Endodermal cell (in vitro differentiated cells): ENCODE measurements at regions not wholly inside any gene's neighbourhood (a gene's known extent, or its start where the extent isn't known, plus 50 kb on each side); places are given as distances from the start of the nearest gene placed in this dataset.

Source experiments
- DNase-seq: peaks from one replicate; pipeline ENCODE4 v3.0.0-alpha.2; 2017
- H3K27ac ChIP-seq: 2 replicates; pipeline ENCODE4 v1.5.1; 2013; ENCODE audit warnings: mild to moderate bottlenecking, low read depth, low read length, moderate library complexity
- H3K27me3 ChIP-seq: 2 replicates; pipeline ENCODE4 v1.6.1; 2013; ENCODE audit warnings: mild to moderate bottlenecking, low read length, moderate library complexity; ENCODE audit not compliant: insufficient read depth, control insufficient read depth, poor library complexity, severe bottlenecking
- H3K36me3 ChIP-seq: 2 replicates; pipeline ENCODE4 v1.7.0; 2013; ENCODE audit warnings: mild to moderate bottlenecking, low read length, moderate library complexity; ENCODE audit not compliant: control insufficient read depth, insufficient read depth
- H3K4me1 ChIP-seq: one replicate; pipeline ENCODE4 v1.7.0; 2013; ENCODE audit warnings: low read length; ENCODE audit not compliant: control insufficient read depth, insufficient read depth
- H3K4me3 ChIP-seq: 2 replicates; pipeline ENCODE4 v1.5.1; 2013; ENCODE audit warnings: mild to moderate bottlenecking, low read length, moderate library complexity
- H3K9ac ChIP-seq: 2 replicates; pipeline ENCODE4 v1.6.1; 2013; ENCODE audit warnings: mild to moderate bottlenecking, low read length, moderate library complexity; ENCODE audit not compliant: poor library complexity, severe bottlenecking; ENCODE audit errors: extremely low read depth
- H3K9me3 ChIP-seq: 2 replicates; pipeline ENCODE4 v1.6.1; 2013; ENCODE audit warnings: mild to moderate bottlenecking, low read length, moderate library complexity; ENCODE audit not compliant: control insufficient read depth
- H3K27ac Mint-ChIP-seq: 2 replicates; pipeline ENCODE4 v1.8.0; 2020; ENCODE audit warnings: mixed read lengths
- H3K27me3 Mint-ChIP-seq: 2 replicates; pipeline ENCODE4 v1.8.0; 2021; ENCODE audit warnings: mild to moderate bottlenecking, mixed read lengths; ENCODE audit not compliant: insufficient read depth
- H3K36me3 Mint-ChIP-seq: 2 replicates; pipeline ENCODE4 v1.8.0; 2020; ENCODE audit warnings: low read depth, mixed read lengths
- H3K4me1 Mint-ChIP-seq: 2 replicates; pipeline ENCODE4 v1.8.0; 2020; ENCODE audit warnings: mixed read lengths
- H3K4me3 Mint-ChIP-seq: 2 replicates; pipeline ENCODE4 v1.8.0; 2020; ENCODE audit warnings: mild to moderate bottlenecking, moderate library complexity, mixed read lengths
- H3K9me3 Mint-ChIP-seq: 2 replicates; pipeline ENCODE4 v1.8.0; 2020; ENCODE audit warnings: mild to moderate bottlenecking, mixed read lengths
- WGBS, 2 experiments: methylation state at CpG; one replicate each; pipeline versions ENCODE4 v1.1.5 to v1.1.7; 2013; ENCODE audit warnings: missing lambda C conversion rate in 2 of 2, mixed read lengths in 1 of 2; ENCODE audit not compliant: insufficient coverage in 1 of 2, insufficient read length in 1 of 2; 5-methylcytosine and 5-hydroxymethylcytosine counted together
- TF ChIP-seq, protein P1 (sequence below): fragments of 200-600 bp; sonication (generic); conservative IDR thresholded peaks from 2 replicates; pipeline ENCODE4 v1.5.0; 2021; ENCODE audit warnings: antibody characterized with exemption, mild to moderate bottlenecking

DNA sequence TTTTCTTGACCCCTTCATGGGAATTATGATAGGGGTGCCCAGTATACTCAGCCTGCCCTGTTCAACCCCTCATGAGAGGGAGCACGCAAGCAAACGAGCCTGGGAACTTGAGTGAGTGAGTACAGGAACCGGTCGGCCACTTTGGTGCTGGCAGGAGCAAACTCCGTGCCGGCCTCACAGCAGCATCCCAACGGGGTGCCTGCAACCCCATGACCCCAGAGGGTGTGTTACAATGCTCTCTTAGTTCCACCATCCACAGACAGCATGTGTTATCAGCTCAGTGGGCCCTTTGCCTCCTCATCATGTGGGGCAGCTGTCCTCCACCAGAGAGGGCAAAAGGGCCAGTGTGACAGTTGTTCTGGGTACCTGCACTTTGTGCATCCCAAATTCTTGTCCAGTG lies 289.8 kb downstream of the FRK start:
- no peak overlapping the region for H3K4me3 Mint-ChIP-seq
- no peaks in the 10 kb centered on the region for H3K36me3 ChIP-seq
- no peaks in the 10 kb centered on the region for H3K27me3 Mint-ChIP-seq
- no peaks in the 10 kb centered on the region for H3K9me3 Mint-ChIP-seq
- WGBS, 2 experiments: 79 to 95% methylated on average over 5 to 7 of the region's 7 CpGs
- DNase-seq: peak; percentile 51
- no peaks in the 10 kb centered on the region for H3K36me3 Mint-ChIP-seq
- no peak overlapping the region for H3K27ac ChIP-seq
- no peak overlapping the region for H3K9ac ChIP-seq
- H3K27ac Mint-ChIP-seq: no peak overlapping the region
- no peaks in the 10 kb centered on the region for H3K4me1 Mint-ChIP-seq
- H3K27me3 ChIP-seq: no peaks in the 10 kb centered on the region
- TF ChIP-seq, protein P1, sequence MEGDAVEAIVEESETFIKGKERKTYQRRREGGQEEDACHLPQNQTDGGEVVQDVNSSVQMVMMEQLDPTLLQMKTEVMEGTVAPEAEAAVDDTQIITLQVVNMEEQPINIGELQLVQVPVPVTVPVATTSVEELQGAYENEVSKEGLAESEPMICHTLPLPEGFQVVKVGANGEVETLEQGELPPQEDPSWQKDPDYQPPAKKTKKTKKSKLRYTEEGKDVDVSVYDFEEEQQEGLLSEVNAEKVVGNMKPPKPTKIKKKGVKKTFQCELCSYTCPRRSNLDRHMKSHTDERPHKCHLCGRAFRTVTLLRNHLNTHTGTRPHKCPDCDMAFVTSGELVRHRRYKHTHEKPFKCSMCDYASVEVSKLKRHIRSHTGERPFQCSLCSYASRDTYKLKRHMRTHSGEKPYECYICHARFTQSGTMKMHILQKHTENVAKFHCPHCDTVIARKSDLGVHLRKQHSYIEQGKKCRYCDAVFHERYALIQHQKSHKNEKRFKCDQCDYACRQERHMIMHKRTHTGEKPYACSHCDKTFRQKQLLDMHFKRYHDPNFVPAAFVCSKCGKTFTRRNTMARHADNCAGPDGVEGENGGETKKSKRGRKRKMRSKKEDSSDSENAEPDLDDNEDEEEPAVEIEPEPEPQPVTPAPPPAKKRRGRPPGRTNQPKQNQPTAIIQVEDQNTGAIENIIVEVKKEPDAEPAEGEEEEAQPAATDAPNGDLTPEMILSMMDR: no peak
- H3K9me3 ChIP-seq: no peaks in the 10 kb centered on the region
- H3K4me3 ChIP-seq: no peak overlapping the region
- H3K4me1 ChIP-seq: no peaks in the 10 kb centered on the region

DNA sequence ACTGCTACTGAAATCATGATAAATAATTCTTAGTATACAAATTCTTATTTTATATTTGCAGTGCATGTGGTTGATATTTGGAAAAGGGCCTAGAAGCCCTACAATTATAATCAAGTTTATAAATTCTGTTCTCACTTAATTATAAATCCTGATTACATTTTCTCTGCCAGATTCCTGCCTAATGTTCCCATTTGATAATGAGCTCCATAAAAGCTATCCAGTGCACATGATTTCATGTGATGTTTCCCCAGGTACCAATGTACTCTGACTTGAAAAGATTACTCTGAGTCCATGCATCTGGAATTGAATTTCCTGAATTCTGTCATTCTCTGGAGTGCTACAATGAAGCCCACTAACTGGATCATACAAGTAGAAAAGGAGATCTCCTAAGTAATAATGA lies 292.2 kb downstream of the FRK start:
- Histone ChIP-seq H3K4me1 (no peaks in the 10 kb centered on the region), H3K9me3 (no peaks in the 10 kb centered on the region), H3K27me3 (no peaks in the 10 kb centered on the region), H3K9ac (no peak overlapping the region), H3K4me3 (no peak overlapping the region), H3K27ac (no peak overlapping the region), H3K36me3 (no peaks in the 10 kb centered on the region)
- Mint-ChIP-seq H3K9me3 (no peaks in the 10 kb centered on the region), H3K4me3 (no peak overlapping the region), H3K36me3 (no peaks in the 10 kb centered on the region), H3K27ac (no peak overlapping the region), H3K4me1 (no peaks in the 10 kb centered on the region), H3K27me3 (no peaks in the 10 kb centered on the region)
- no peak for DNase-seq
- TF ChIP-seq, protein P1: no peak

DNA sequence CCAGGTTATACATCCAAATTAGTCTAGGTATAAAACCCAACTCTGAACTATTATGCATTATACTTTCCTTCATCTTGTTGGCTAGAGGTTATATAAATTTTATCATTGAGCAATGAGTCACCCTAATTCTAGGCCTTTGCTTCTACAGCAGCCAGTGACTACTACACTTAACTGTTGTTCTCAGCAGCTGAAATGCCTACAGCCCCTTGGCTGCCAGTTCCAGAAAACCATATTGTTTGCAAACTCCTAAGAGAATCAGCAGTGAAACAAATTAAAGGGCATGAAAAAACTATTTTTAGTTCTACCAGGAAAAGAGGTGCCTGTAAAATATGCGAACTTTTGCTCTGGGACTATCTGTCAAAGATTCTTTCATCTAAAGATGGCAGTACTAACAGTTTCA lies 292.8 kb downstream of the FRK start:
- Histone ChIP-seq H3K27me3 (no peaks in the 10 kb centered on the region), H3K36me3 (no peaks in the 10 kb centered on the region), H3K4me3 (no peak overlapping the region), H3K9ac (no peak overlapping the region), H3K9me3 (no peaks in the 10 kb centered on the region), H3K4me1 (no peaks in the 10 kb centered on the region), H3K27ac (no peak overlapping the region)
- Mint-ChIP-seq H3K9me3 (peaks cover 2% of the 10 kb centered on the region), H3K4me1 (no peaks in the 10 kb centered on the region), H3K27ac (no peak overlapping the region), H3K36me3 (no peaks in the 10 kb centered on the region), H3K4me3 (no peak overlapping the region), H3K27me3 (no peaks in the 10 kb centered on the region)
- WGBS, 2 experiments: 100% methylated on average over 1 of the region's 1 CpG
- TF ChIP-seq, protein P1: no peak
- DNase-seq: no peak
